CD14-positive monocyte (primary cell): ENCODE measurements at regions not wholly inside any gene's neighbourhood (a gene's known extent, or its start where the extent isn't known, plus 50 kb on each side); places are given as distances from the start of the nearest gene placed in this dataset.

Experiments
- DNase-seq, 3 donors: peaks; one replicate each; pipeline ENCODE4 v3.0.0-alpha.2; 2011 to 2022
- H2AFZ ChIP-seq: 2 replicates; pipeline ENCODE4 v1.6.0; 2012; ENCODE audit warnings: mild to moderate bottlenecking, low read depth, low read length, inconsistent platforms; ENCODE audit not compliant: insufficient read depth, poor library complexity, severe bottlenecking
- H3K27ac ChIP-seq, 2 donors: 1 replicate in 1 of 2; 2 replicates in 1 of 2; pipeline ENCODE4 v1.5.1; 2012 to 2013; ENCODE audit warnings: low read length in 2 of 2, control low read depth in 1 of 2, inconsistent platforms in 1 of 2, low read depth in 1 of 2, mild to moderate bottlenecking in 1 of 2
- H3K27me3 ChIP-seq, 2 donors: one replicate each; pipeline versions ENCODE4 v1.6.0 to v1.6.1; 2011 to 2013; ENCODE audit warnings: low read length in 2 of 2; ENCODE audit not compliant: control insufficient read depth in 2 of 2, insufficient read depth in 2 of 2
- H3K36me3 ChIP-seq, 2 donors: replicated peaks in 1 of 2; 1 replicate in 1 of 2; 2 replicates in 1 of 2; pipeline versions ENCODE4 v1.5.1 to v1.6.1; 2012 to 2013; ENCODE audit warnings: low read length in 2 of 2, control low read depth in 1 of 2, inconsistent platforms in 1 of 2, mild to moderate bottlenecking in 1 of 2; ENCODE audit not compliant: insufficient read depth in 2 of 2, control insufficient read depth in 1 of 2
- H3K4me1 ChIP-seq, 2 donors: 1 replicate in 1 of 2; 2 replicates in 1 of 2; pipeline versions ENCODE4 v1.5.1 to v1.6.1; 2012 to 2013; ENCODE audit warnings: low read length in 2 of 2, control low read depth in 1 of 2, inconsistent platforms in 1 of 2, mild to moderate bottlenecking in 1 of 2, moderate library complexity in 1 of 2; ENCODE audit not compliant: insufficient read depth in 2 of 2, control insufficient read depth in 1 of 2
- H3K4me2 ChIP-seq: replicated peaks from 2 replicates; pipeline ENCODE3; 2012; ENCODE audit warnings: low read length, moderate library complexity, mild to moderate bottlenecking; ENCODE audit not compliant: poor library complexity, severe bottlenecking; ENCODE audit errors: extremely low read depth
- H3K4me3 ChIP-seq, 3 experiments: fragments of 200-600 bp in 1 of 3; sonication (generic) in 1 of 3; replicated peaks in 1 of 3; 1 replicate in 2 of 3; 2 replicates in 1 of 3; pipeline ENCODE4 v1.5.1; 2011 to 2013; ENCODE audit warnings: low read length in 3 of 3, mild to moderate bottlenecking in 3 of 3, control low read depth in 2 of 3, low read depth in 2 of 3, inconsistent platforms in 1 of 3, moderate library complexity in 1 of 3
- H3K79me2 ChIP-seq: 2 replicates; pipeline ENCODE4 v1.6.0; 2012; ENCODE audit warnings: mild to moderate bottlenecking, control low read depth, inconsistent platforms, low read length, moderate library complexity; ENCODE audit not compliant: insufficient read depth
- H3K9ac ChIP-seq: 2 replicates; pipeline ENCODE4 v1.6.0; 2017; ENCODE audit warnings: low read length, mild to moderate bottlenecking; ENCODE audit not compliant: insufficient read depth, poor library complexity, severe bottlenecking
- H3K9me3 ChIP-seq, 2 donors: replicated peaks in 1 of 2; 1 replicate in 1 of 2; 2 replicates in 1 of 2; pipeline versions ENCODE4 v1.5.1 to v1.6.1; 2012 to 2013; ENCODE audit warnings: low read length in 2 of 2, control low read depth in 1 of 2; ENCODE audit not compliant: control insufficient read depth in 1 of 2, insufficient read depth in 1 of 2
- H4K20me1 ChIP-seq: 2 replicates; pipeline ENCODE4 v1.6.0; 2012; ENCODE audit warnings: mild to moderate bottlenecking, low read length, control low read depth, moderate library complexity; ENCODE audit not compliant: insufficient read depth
- H3K27ac Mint-ChIP-seq, 7 donors: one replicate each; pipeline ENCODE4 v1.8.0; 2020; ENCODE audit warnings: mild to moderate bottlenecking in 7 of 7, mixed read lengths in 7 of 7, moderate library complexity in 6 of 7, inconsistent platforms in 2 of 7
- H3K27me3 Mint-ChIP-seq, 3 donors: one replicate each; pipeline ENCODE4 v1.8.0; 2021 to 2022; ENCODE audit warnings: low read depth in 3 of 3, mild to moderate bottlenecking in 3 of 3, mixed read lengths in 3 of 3, moderate library complexity in 3 of 3, inconsistent platforms in 1 of 3
- H3K36me3 Mint-ChIP-seq, 2 donors: one replicate each; pipeline ENCODE4 v1.8.0; 2020; ENCODE audit warnings: mixed read lengths in 2 of 2, inconsistent platforms in 1 of 2, mild to moderate bottlenecking in 1 of 2
- H3K4me1 Mint-ChIP-seq: one replicate; pipeline ENCODE4 v1.8.0; 2020; ENCODE audit warnings: mild to moderate bottlenecking, mixed read lengths
- H3K4me3 Mint-ChIP-seq, 2 donors: one replicate each; pipeline ENCODE4 v1.8.0; 2020; ENCODE audit warnings: mild to moderate bottlenecking in 2 of 2, mixed read lengths in 2 of 2, moderate library complexity in 1 of 2
- H3K9me3 Mint-ChIP-seq, 7 donors: one replicate each; pipeline ENCODE4 v1.8.0; 2020 to 2022; ENCODE audit warnings: mixed read lengths in 7 of 7, mild to moderate bottlenecking in 6 of 7, moderate library complexity in 6 of 7, inconsistent platforms in 2 of 7
- CTCF ChIP-seq: fragments of 200-600 bp; IDR thresholded peaks from one replicate; pipeline ENCODE4 v1.8.0; 2022; ENCODE audit warnings: antibody characterized with exemption, mild to moderate bottlenecking
- WGBS: methylation state at CpG from one replicate; pipeline ENCODE4 v1.1.5; 2013; ENCODE audit warnings: missing lambda C conversion rate; ENCODE audit not compliant: insufficient coverage; 5-methylcytosine and 5-hydroxymethylcytosine counted together
- intact Hi-C, 2 donors: fragments of 100-400 bp; cut with micrococcal nuclease; formaldehyde crosslinking; loops; one replicate each; pipeline versions ENCODE4 v1.15.0 to v1.15.1; 2023

- no peaks in the 10 kb centered on the region for H3K4me1 ChIP-seq
- Mint-ChIP-seq H3K9me3 (peaks cover 0 to 7% (median 2%) of the 10 kb centered on the region in 7 donors), H3K27me3 (no peaks in the 10 kb centered on the region), H3K36me3 (no peaks in the 10 kb centered on the region), H3K27ac (no peak overlapping the region), H3K4me1 (no peaks in the 10 kb centered on the region), H3K4me3 (no peak overlapping the region)
- WGBS: no CpG with 5 or more reads among the region's 1 CpG
- H3K4me3 ChIP-seq: no peak overlapping the region
- no peaks in the 10 kb centered on the region for H3K27me3 ChIP-seq
- TF ChIP-seq CTCF: no peak
- H3K36me3 ChIP-seq: no peaks in the 10 kb centered on the region
- no peak overlapping the region for H3K4me2 ChIP-seq
- H3K27ac ChIP-seq: no peak overlapping the region
- H2AFZ ChIP-seq: no peak overlapping the region
- H4K20me1 ChIP-seq: no peaks in the 10 kb centered on the region
- H3K9ac ChIP-seq: no peak overlapping the region
- peaks cover 0 to 11% of the 10 kb centered on the region in 2 donors for H3K9me3 ChIP-seq
- intact Hi-C loops: no loop called here
- no peak for DNase-seq
- H3K79me2 ChIP-seq: no peaks in the 10 kb centered on the region
Measured at GRCh38 chr13:54449922-54450321, 1421.3 kb downstream of the OLFM4 start.

- Histone ChIP-seq H3K4me2 (no peak overlapping the region), H3K79me2 (no peaks in the 10 kb centered on the region), H3K9me3 (peaks cover 10 to 13% of the 10 kb centered on the region in 2 donors), H4K20me1 (no peaks in the 10 kb centered on the region), H3K27ac (no peak overlapping the region), H2AFZ (no peak overlapping the region), H3K36me3 (no peaks in the 10 kb centered on the region), H3K27me3 (no peaks in the 10 kb centered on the region), H3K9ac (no peak overlapping the region), H3K4me1 (no peaks in the 10 kb centered on the region), H3K4me3 (no peak overlapping the region)
- H3K4me3 Mint-ChIP-seq: no peak overlapping the region
- no peaks in the 10 kb centered on the region for H3K4me1 Mint-ChIP-seq
- H3K36me3 Mint-ChIP-seq: no peaks in the 10 kb centered on the region
- intact Hi-C loops: no loop called here
- TF ChIP-seq CTCF: no peak
- H3K27ac Mint-ChIP-seq: no peak overlapping the region
- DNase-seq: no peak
- H3K27me3 Mint-ChIP-seq: no peaks in the 10 kb centered on the region
- no CpG with 5 or more reads among the region's 1 CpG for WGBS
- peaks cover 0 to 7% (median 2%) of the 10 kb centered on the region in 7 donors for H3K9me3 Mint-ChIP-seq
Measured at GRCh38 chr13:54484166-54484565, 1455.6 kb downstream of the OLFM4 start.
